Nephron progenitor cell (in vitro differentiated cells): ENCODE measurements at regions not wholly inside any gene's neighbourhood (a gene's known extent, or its start where the extent isn't known, plus 50 kb on each side); places are given as distances from the start of the nearest gene placed in this dataset.

ENCODE experiments used
- DNase-seq: peaks from one replicate; pipeline ENCODE4 v3.0.0; 2021
- H3K27ac Mint-ChIP-seq: 2 replicates; pipeline ENCODE4 v1.8.0; 2021; ENCODE audit warnings: mild to moderate bottlenecking, moderate library complexity, mixed read lengths
- H3K27me3 Mint-ChIP-seq: 2 replicates; pipeline ENCODE4 v1.8.0; 2021; ENCODE audit warnings: mild to moderate bottlenecking, low read depth, mixed read lengths; ENCODE audit not compliant: poor library complexity
- H3K36me3 Mint-ChIP-seq: 2 replicates; pipeline ENCODE4 v1.8.0; 2021; ENCODE audit warnings: low read depth, mixed read lengths
- H3K4me1 Mint-ChIP-seq: 2 replicates; pipeline ENCODE4 v1.8.0; 2021; ENCODE audit warnings: mixed read lengths
- H3K4me3 Mint-ChIP-seq: 2 replicates; pipeline ENCODE4 v1.8.0; 2021; ENCODE audit warnings: mild to moderate bottlenecking, moderate library complexity, mixed read lengths
- H3K9me3 Mint-ChIP-seq: 2 replicates; pipeline ENCODE4 v1.8.0; 2021; ENCODE audit warnings: mild to moderate bottlenecking, moderate library complexity, mixed read lengths
- TF ChIP-seq, protein P1 (sequence below): fragments of 200-600 bp; sonication (generic); IDR thresholded peaks from 2 replicates; pipeline ENCODE4 v1.5.0; 2021; ENCODE audit warnings: antibody characterized with exemption

DNA sequence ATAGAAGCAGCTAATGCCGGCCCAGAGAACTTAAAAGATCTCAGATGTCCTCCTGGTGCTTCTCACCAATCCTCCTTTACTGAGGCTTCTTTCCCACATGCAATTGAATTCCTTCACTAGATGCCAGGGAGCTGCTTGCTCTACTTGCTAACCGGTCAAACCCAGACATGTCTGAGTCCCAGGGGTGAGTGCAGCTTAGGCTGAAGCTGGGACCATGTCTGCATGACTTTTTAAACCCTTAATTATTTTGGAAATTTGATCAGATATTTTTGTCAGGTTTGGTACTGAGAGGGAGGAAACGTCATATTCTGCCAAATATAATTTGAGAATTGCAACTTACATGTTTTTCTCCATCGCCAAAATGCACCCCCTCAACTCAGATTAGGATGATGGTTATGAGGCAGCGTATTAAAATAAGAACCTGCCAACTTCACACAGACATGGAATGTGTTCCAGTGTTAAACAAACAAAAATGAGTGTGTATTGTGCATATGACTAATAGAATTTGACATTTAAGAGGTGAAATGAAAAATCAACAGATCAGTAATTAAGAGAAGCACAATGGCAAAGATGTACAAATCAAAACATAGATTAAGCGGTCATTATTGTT is 529.5 kb downstream of the ETS1 start:
- no peak for DNase-seq
- no peak overlapping the region for H3K4me3 Mint-ChIP-seq
- no peaks in the 10 kb centered on the region for H3K36me3 Mint-ChIP-seq
- TF ChIP-seq, protein P1, sequence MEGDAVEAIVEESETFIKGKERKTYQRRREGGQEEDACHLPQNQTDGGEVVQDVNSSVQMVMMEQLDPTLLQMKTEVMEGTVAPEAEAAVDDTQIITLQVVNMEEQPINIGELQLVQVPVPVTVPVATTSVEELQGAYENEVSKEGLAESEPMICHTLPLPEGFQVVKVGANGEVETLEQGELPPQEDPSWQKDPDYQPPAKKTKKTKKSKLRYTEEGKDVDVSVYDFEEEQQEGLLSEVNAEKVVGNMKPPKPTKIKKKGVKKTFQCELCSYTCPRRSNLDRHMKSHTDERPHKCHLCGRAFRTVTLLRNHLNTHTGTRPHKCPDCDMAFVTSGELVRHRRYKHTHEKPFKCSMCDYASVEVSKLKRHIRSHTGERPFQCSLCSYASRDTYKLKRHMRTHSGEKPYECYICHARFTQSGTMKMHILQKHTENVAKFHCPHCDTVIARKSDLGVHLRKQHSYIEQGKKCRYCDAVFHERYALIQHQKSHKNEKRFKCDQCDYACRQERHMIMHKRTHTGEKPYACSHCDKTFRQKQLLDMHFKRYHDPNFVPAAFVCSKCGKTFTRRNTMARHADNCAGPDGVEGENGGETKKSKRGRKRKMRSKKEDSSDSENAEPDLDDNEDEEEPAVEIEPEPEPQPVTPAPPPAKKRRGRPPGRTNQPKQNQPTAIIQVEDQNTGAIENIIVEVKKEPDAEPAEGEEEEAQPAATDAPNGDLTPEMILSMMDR, result no peak
- H3K9me3 Mint-ChIP-seq, result no peaks in the 10 kb centered on the region
- H3K4me1 Mint-ChIP-seq, result peaks cover 24% of the 10 kb centered on the region
- H3K27ac Mint-ChIP-seq, result no peak overlapping the region
- H3K27me3 Mint-ChIP-seq, result peaks cover 6% of the 10 kb centered on the region

DNA sequence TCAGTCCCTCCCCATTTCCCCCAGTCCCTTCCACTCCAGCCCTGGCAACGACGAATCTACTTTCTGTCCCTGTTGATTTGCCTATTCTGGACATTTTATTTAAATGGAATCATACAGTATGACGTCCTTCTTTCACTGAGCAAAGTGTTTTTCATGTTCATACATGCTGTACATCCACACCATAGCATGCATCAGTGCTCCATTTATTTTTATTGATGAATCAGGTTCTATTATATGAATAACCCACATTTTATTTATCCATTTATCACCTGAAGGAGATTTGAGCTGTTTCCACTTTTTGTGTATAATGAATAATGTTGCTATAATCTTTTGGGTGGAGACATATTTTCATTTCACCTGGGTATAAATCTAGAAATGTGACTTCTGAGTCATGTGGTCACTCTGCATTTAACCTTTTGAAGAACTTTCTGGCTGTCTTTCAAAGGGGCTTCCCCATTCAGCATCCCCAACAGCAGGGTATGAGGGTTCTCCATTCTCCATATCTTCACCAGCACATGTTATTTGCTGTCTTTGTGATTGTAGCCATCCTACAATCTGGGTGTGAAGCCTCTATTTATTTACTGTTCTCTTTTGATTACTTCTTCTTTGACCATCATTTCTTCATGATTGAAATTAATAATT is 531.7 kb downstream of the ETS1 start:
- no peaks in the 10 kb centered on the region for H3K36me3 Mint-ChIP-seq
- no peak overlapping the region for H3K4me3 Mint-ChIP-seq
- H3K27me3 Mint-ChIP-seq, result peaks cover 9% of the 10 kb centered on the region
- no peak overlapping the region for H3K27ac Mint-ChIP-seq
- TF ChIP-seq, protein P1, result no peak
- peaks cover 41% of the 10 kb centered on the region for H3K4me1 Mint-ChIP-seq
- no peak for DNase-seq
- H3K9me3 Mint-ChIP-seq, result no peaks in the 10 kb centered on the region

DNA sequence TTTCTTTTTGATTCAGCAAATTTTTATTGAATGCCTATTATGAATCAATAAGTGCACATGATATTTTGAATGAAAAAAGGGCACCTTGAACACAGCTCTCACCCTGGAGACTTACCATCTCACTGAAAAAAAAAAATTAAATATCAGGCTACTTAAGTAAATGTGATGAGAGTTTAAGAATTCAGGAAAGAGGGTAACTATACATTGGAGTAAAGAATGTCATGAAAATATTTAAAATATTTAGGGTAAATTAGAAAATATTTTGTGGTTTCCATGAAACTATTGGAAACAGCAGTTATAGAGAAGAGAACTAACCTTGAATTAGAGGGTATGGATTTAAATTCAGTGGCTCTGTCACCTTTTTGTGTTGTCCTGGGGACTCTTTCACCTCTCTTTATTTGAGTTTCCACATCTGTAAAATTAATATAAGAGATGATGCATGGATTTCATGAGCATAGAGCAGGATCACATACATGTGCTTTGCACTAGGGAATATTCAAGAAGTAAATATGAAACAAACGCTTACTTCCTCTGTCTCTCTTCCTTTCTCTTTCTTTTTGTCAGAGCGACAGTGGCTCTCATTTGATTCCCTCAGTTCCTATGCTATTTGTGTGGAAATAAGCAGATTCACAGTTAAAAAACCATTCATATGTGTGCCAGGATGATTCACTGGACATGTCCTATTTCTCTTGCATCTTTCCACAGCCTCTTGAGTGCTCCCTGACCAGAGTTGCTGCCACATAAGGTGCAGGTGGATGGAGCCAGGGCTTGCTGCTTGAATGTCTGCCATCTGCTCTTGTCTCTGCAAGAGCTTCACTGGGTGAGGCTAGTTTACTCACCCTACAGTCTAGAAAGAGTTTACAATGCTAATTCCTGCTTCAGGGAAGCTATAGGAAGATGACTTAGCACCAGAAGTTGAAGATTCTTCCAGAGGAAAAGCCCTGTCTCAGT is 533.1 kb downstream of the ETS1 start:
- H3K4me3 Mint-ChIP-seq, result no peak overlapping the region
- no peaks in the 10 kb centered on the region for H3K36me3 Mint-ChIP-seq
- peaks cover 9% of the 10 kb centered on the region for H3K27me3 Mint-ChIP-seq
- no peak overlapping the region for H3K27ac Mint-ChIP-seq
- no peaks in the 10 kb centered on the region for H3K9me3 Mint-ChIP-seq
- DNase-seq, result no peak
- peaks cover 54% of the 10 kb centered on the region for H3K4me1 Mint-ChIP-seq
- TF ChIP-seq, protein P1, result no peak

DNA sequence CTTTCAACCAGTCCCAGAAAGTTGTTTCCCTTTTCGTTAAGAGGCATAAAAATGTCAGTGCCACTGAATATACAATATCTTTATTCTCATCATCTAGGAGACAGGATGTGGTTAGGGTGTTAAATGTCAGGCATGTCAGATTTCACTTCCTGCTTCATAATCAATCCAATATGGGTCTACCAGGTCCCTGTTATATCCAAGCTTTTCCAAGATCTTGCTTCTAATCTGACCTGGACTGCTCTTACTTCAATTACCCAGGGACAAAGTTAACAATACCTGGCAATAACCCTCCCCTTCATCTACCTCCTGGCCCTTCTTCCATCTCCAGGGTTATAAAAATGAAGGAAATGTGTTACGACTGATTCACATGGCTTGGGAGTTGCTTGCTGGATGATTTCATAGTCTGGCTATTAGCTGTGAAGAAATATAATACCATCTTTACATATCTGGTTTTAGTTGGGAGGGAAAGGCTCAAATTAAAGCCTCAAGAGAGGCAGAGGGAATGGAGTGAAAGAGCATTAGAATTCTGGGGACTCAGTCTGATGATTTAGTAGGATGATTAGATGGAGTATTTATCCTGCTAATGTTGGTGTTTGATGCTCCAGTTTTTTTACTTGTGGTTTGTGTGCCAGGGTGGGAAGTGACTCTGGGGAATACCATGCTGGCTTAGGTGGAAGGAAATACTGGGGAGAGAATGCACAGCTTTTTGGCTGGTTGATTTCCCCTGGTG is 534.3 kb downstream of the ETS1 start:
- Mint-ChIP-seq H3K27me3 (peaks cover 17% of the 10 kb centered on the region), H3K9me3 (no peaks in the 10 kb centered on the region), H3K27ac (peak overlapping the region; percentile 72), H3K4me3 (no peak overlapping the region), H3K36me3 (no peaks in the 10 kb centered on the region), H3K4me1 (peaks cover 61% of the 10 kb centered on the region)
- TF ChIP-seq, protein P1, result no peak
- DNase-seq, result no peak

DNA sequence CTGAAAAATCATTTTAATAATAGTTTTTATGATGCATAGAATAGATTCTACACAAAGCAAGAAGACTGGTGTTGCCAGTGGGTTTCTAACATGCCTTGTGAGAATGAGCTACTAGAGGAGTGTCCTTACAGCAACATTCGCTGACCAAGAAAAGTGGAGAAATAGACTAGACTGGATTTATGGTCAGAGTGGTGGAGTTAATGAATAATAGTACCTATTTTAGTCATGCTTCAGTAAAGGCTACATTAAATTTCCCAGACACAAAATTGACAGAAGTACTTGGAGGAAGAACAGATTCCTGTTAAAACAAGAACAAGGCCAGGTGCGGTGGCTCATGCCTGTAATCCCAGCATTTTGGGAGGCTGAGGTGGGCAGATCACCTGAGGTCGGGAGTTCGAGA is 539.2 kb downstream of the ETS1 start:
- Mint-ChIP-seq H3K27me3 (peaks cover 11% of the 10 kb centered on the region), H3K4me1 (peaks cover 60% of the 10 kb centered on the region), H3K4me3 (no peak overlapping the region), H3K36me3 (peaks cover 12% of the 10 kb centered on the region), H3K9me3 (peaks cover 17% of the 10 kb centered on the region), H3K27ac (no peak overlapping the region)
- DNase-seq, result no peak
- TF ChIP-seq, protein P1, result no peak
